IMR-90 (cell line): ENCODE measurements at regions not wholly inside any gene's neighbourhood (a gene's known extent, or its start where the extent isn't known, plus 50 kb on each side); places are given as distances from the start of the nearest gene placed in this dataset.

ENCODE experiments used
- ATAC-seq: fragments of 200-7000 bp; cut with Tn5 transposase; 2 replicates; pipeline ENCODE4 v1.9.1; 2020; ENCODE audit warnings: low read depth, mild to moderate bottlenecking, moderate library complexity
- BruUV-seq: library from RNA; stranded (reverse); fragments of 400-500 nt; replicated peaks from 2 replicates; lab custom pipeline; 2021; lab: Mats Ljungman, UMichigan
- CTCF ChIA-PET: fragments of 300-600 bp; formaldehyde crosslinking; extraction: SDS; loops from one replicate; lab custom pipeline; 2021; ENCODE audit warnings: antibody characterized with exemption; lab: Yijun Ruan, JAX
- POLR2A ChIA-PET: fragments of 300-600 bp; sonication (Branson Sonifier 250); formaldehyde crosslinking; loops from one replicate; lab custom pipeline; 2022; ENCODE audit warnings: antibody characterized with exemption; ENCODE audit not compliant: unreplicated experiment; lab: Charles Lee
- DNase-seq: peaks from one replicate; pipeline ENCODE4 v3.0.0; 2013
- H2AFZ ChIP-seq: replicated peaks from 2 replicates; pipeline ENCODE3; 2013; ENCODE audit warnings: low read length, mild to moderate bottlenecking; ENCODE audit not compliant: poor library complexity
- H2AK5ac ChIP-seq: 2 replicates; pipeline ENCODE4 v1.6.1; 2013; ENCODE audit warnings: low read depth, low read length, inconsistent platforms
- H2AK9ac ChIP-seq: replicated peaks from 2 replicates; pipeline ENCODE3; 2013; ENCODE audit warnings: mild to moderate bottlenecking, low read depth, low read length, moderate library complexity; ENCODE audit not compliant: poor library complexity
- H2BK120ac ChIP-seq: 2 replicates; pipeline ENCODE4 v1.6.1; 2013; ENCODE audit warnings: low read depth, low read length, inconsistent platforms
- H2BK15ac ChIP-seq: 3 replicates; pipeline ENCODE4 v1.6.1; 2013; ENCODE audit warnings: low read depth, low read length, inconsistent platforms
- H2BK20ac ChIP-seq: 2 replicates; pipeline ENCODE4 v1.6.1; 2013; ENCODE audit warnings: low read depth, mild to moderate bottlenecking, inconsistent platforms, low read length, moderate library complexity
- H2BK5ac ChIP-seq: 2 replicates; pipeline ENCODE4 v1.6.1; 2013; ENCODE audit warnings: mild to moderate bottlenecking, low read depth, low read length, inconsistent platforms; ENCODE audit not compliant: poor library complexity, severe bottlenecking
- H3K14ac ChIP-seq: replicated peaks from 2 replicates; pipeline ENCODE4 v1.6.1; 2013; ENCODE audit warnings: low read depth, low read length, inconsistent platforms
- H3K18ac ChIP-seq: 2 replicates; pipeline ENCODE4 v1.6.1; 2013; ENCODE audit warnings: low read depth, low read length, control low read depth
- H3K23ac ChIP-seq: 2 replicates; pipeline ENCODE4 v1.6.1; 2013; ENCODE audit warnings: low read depth, low read length, inconsistent platforms
- H3K27ac ChIP-seq: 2 replicates; pipeline ENCODE4 v1.5.1; 2013; ENCODE audit warnings: mild to moderate bottlenecking, control low read depth, low read length; ENCODE audit not compliant: insufficient read depth
- H3K27me3 ChIP-seq: 2 replicates; pipeline ENCODE4 v1.6.1; 2013; ENCODE audit warnings: low read length; ENCODE audit not compliant: control insufficient read depth, insufficient read depth
- H3K36me3 ChIP-seq: 2 replicates; pipeline ENCODE4 v1.6.1; 2013; ENCODE audit warnings: low read length, mixed read lengths; ENCODE audit not compliant: control insufficient read depth, insufficient read depth
- H3K4ac ChIP-seq: 2 replicates; pipeline ENCODE4 v1.6.1; 2013; ENCODE audit warnings: low read depth, low read length, inconsistent platforms
- H3K4me1 ChIP-seq: 2 replicates; pipeline ENCODE4 v1.6.1; 2013; ENCODE audit warnings: low read length, mixed read lengths; ENCODE audit not compliant: control insufficient read depth, insufficient read depth
- H3K4me2 ChIP-seq: 2 replicates; pipeline ENCODE4 v1.6.1; 2013; ENCODE audit warnings: low read depth, mild to moderate bottlenecking, control low read depth, low read length, moderate library complexity
- H3K4me3 ChIP-seq: 2 replicates; pipeline ENCODE4 v1.5.1; 2013; ENCODE audit warnings: low read depth, mild to moderate bottlenecking, control low read depth, low read length, moderate library complexity; ENCODE audit not compliant: insufficient read depth
- H3K56ac ChIP-seq: 2 replicates; pipeline ENCODE4 v1.6.1; 2013; ENCODE audit warnings: low read length, inconsistent platforms; ENCODE audit not compliant: insufficient read depth; ENCODE audit errors: extremely low read depth
- H3K79me1 ChIP-seq, 2 experiments: 2 replicates each; pipeline ENCODE4 v1.6.1; 2013; ENCODE audit warnings: low read length in 2 of 2, inconsistent platforms in 1 of 2, low read depth in 1 of 2
- H3K9ac ChIP-seq: 2 replicates; pipeline ENCODE4 v1.6.1; 2013; ENCODE audit warnings: low read depth, low read length, control low read depth
- H3K9me1 ChIP-seq: 2 replicates; pipeline ENCODE4 v1.6.1; 2013; ENCODE audit warnings: low read length, inconsistent platforms; ENCODE audit not compliant: insufficient read depth
- H3K9me3 ChIP-seq: 2 replicates; pipeline ENCODE4 v1.6.1; 2013; ENCODE audit warnings: low read length; ENCODE audit not compliant: control insufficient read depth, insufficient read depth
- H4K20me1 ChIP-seq: 2 replicates; pipeline ENCODE4 v1.6.1; 2013; ENCODE audit warnings: low read length, inconsistent platforms; ENCODE audit not compliant: insufficient read depth
- H4K5ac ChIP-seq: 2 replicates; pipeline ENCODE4 v1.6.1; 2013; ENCODE audit warnings: mild to moderate bottlenecking, low read depth, low read length, control low read depth
- H4K8ac ChIP-seq, 2 experiments: 2 replicates each; pipeline ENCODE4 v1.6.1; 2013; ENCODE audit warnings: low read depth in 2 of 2, low read length in 2 of 2, control low read depth in 1 of 2, inconsistent platforms in 1 of 2
- H4K91ac ChIP-seq: 2 replicates; pipeline ENCODE4 v1.6.1; 2013; ENCODE audit warnings: low read depth, low read length, inconsistent platforms; ENCODE audit not compliant: insufficient read depth
- BHLHE40 ChIP-seq: fragments of 150-350 bp; IDR thresholded peaks from 2 replicates; pipeline ENCODE4 v1.6.1; 2016; ENCODE audit warnings: mild to moderate bottlenecking, low read depth, low read length
- CEBPB ChIP-seq: IDR thresholded peaks from 2 replicates; pipeline ENCODE4 v1.6.1; 2012; ENCODE audit warnings: low read depth, low read length, improper control_type of control experiment
- CHD1 ChIP-seq: IDR thresholded peaks from 2 replicates; pipeline ENCODE4 v1.6.1; 2012; ENCODE audit warnings: low read depth, low read length, improper control_type of control experiment
- CTCF ChIP-seq: conservative IDR thresholded peaks from 2 replicates; pipeline ENCODE4 v1.5.1; 2012; ENCODE audit warnings: mild to moderate bottlenecking, low read depth, low read length, improper control_type of control experiment
- ELK1 ChIP-seq: fragments of 150-350 bp; IDR thresholded peaks from 2 replicates; pipeline ENCODE4 v1.6.1; 2016; ENCODE audit warnings: low read depth, mild to moderate bottlenecking, low read length, moderate library complexity, borderline replicate concordance
- FOS ChIP-seq: fragments of 150-350 bp; IDR thresholded peaks from 2 replicates; pipeline ENCODE4 v1.6.1; 2016; ENCODE audit warnings: low read depth, low read length
- MAZ ChIP-seq: IDR thresholded peaks from 2 replicates; pipeline ENCODE4 v1.6.1; 2012; ENCODE audit warnings: low read depth, mild to moderate bottlenecking, low read length, improper control_type of control experiment, moderate library complexity, borderline replicate concordance
- MXI1 ChIP-seq: IDR thresholded peaks from 2 replicates; pipeline ENCODE4 v1.6.1; 2012; ENCODE audit warnings: low read depth, mild to moderate bottlenecking, low read length, moderate library complexity, borderline replicate concordance
- POLR2A ChIP-seq: IDR thresholded peaks from 2 replicates; pipeline ENCODE4 v1.6.1; 2012; ENCODE audit warnings: mild to moderate bottlenecking, low read depth, low read length
- RAD21 ChIP-seq: IDR thresholded peaks from 2 replicates; pipeline ENCODE4 v1.6.1; 2012; ENCODE audit warnings: low read length, improper control_type of control experiment
- RCOR1 ChIP-seq: IDR thresholded peaks from 2 replicates; pipeline ENCODE4 v1.6.1; 2012; ENCODE audit warnings: mild to moderate bottlenecking, low read length, improper control_type of control experiment; ENCODE audit not compliant: insufficient replicate concordance
- RFX5 ChIP-seq: IDR thresholded peaks from 2 replicates; pipeline ENCODE4 v1.8.0; 2012; ENCODE audit warnings: low read depth, mild to moderate bottlenecking, low read length, moderate library complexity
- SMC3 ChIP-seq: fragments of 150-350 bp; IDR thresholded peaks from 2 replicates; pipeline ENCODE4 v1.6.1; 2016; ENCODE audit warnings: low read depth, mild to moderate bottlenecking, antibody characterized with exemption, low read length, moderate library complexity
- WGBS, 2 experiments: methylation state at CpG; one replicate each; pipeline versions ENCODE4 v1.1.5 to v1.1.7; 2013; ENCODE audit warnings: missing lambda C conversion rate in 2 of 2; ENCODE audit not compliant: insufficient read length in 1 of 2; ENCODE audit errors: extremely low coverage in 2 of 2; 5-methylcytosine and 5-hydroxymethylcytosine counted together
- dilution Hi-C: fragments of 300-500 bp; cut with HindIII; formaldehyde crosslinking; loops from one replicate; pipeline ENCODE4 v1.14.3; 2018; ENCODE audit warnings: low sequenced_read_pairs; ENCODE audit not compliant: unreplicated experiment
- in situ Hi-C: fragments of 300-500 bp; cut with MboI; formaldehyde crosslinking; loops from 3 replicates; pipeline ENCODE4 v1.14.3; 2019; ENCODE audit warnings: low sequenced_read_pairs, inconsistent platforms, mixed read lengths
- intact Hi-C: fragments of 100-400 bp; cut with micrococcal nuclease; formaldehyde crosslinking; loops from 2 replicates; pipeline ENCODE4 v1.10.0; 2022

- Histone ChIP-seq H4K91ac (no peak overlapping the region), H3K23ac (no peak overlapping the region), H2AK5ac (no peak overlapping the region), H3K4ac (no peak overlapping the region), H3K9me3 (no peaks in the 10 kb centered on the region), H3K18ac (no peak overlapping the region), H2BK5ac (no peak overlapping the region), H3K9ac (no peak overlapping the region), H3K36me3 (no peaks in the 10 kb centered on the region), H3K9me1 (peaks cover 23% of the 10 kb centered on the region), H3K56ac (no peak overlapping the region), H2AFZ (no peak overlapping the region), H2BK120ac (no peak overlapping the region), H3K27me3 (no peaks in the 10 kb centered on the region), H3K27ac (no peak overlapping the region), H3K4me2 (no peak overlapping the region), H4K8ac (no peak overlapping the region), H2AK9ac (no peak overlapping the region), H4K20me1 (no peaks in the 10 kb centered on the region), H2BK20ac (no peak overlapping the region), H2BK15ac (no peak overlapping the region), H3K4me1 (peaks cover 23% of the 10 kb centered on the region), H3K4me3 (no peak overlapping the region), H3K79me1 (peaks cover 0 to 3% of the 10 kb centered on the region in 2 experiments; a peak in 1 of 4 replicates), H4K5ac (no peak overlapping the region), H3K14ac (no peak overlapping the region)
- BruUV-seq = no TSS peak
- POLR2A ChIA-PET = no interaction called here
- CTCF ChIA-PET = no interaction called here
- ATAC-seq (no peak), DNase-seq (peak; percentile 9)
- TF ChIP-seq MAZ = no peak
- no peak for TF ChIP-seq ELK1
- TF ChIP-seq RFX5 = no peak
- TF ChIP-seq MXI1 = no peak
- TF ChIP-seq BHLHE40 = no peak
- TF ChIP-seq CEBPB = no peak
- TF ChIP-seq POLR2A = no peak
- no peak for TF ChIP-seq CHD1
- no peak for TF ChIP-seq RAD21
- TF ChIP-seq CTCF = no peak
- no peak for TF ChIP-seq SMC3
- no peak for TF ChIP-seq RCOR1
- no peak for TF ChIP-seq FOS
- intact Hi-C loops = loop anchor here (10.0 kb wide), 1 partner anchor 455 kb away; no protein-coding TSS in a partner anchor
- dilution Hi-C loops = no loop called here
- no CpG with 5 or more reads among the region's 3 CpGs for WGBS, 2 experiments
- in situ Hi-C loops = loop anchor here (5.0 to 10.0 kb wide), 2 partner anchors 92 to 235 kb away; no protein-coding TSS in a partner anchor
Measured at GRCh38 chr13:97119943-97120342, 102.2 kb upstream of the MBNL2 start.
